ENCODE measurements at regions not wholly inside any gene's neighbourhood (a gene's known extent, or its start where the extent isn't known, plus 50 kb on each side); places are given as distances from the start of the nearest gene placed in this dataset.

GRCh38 chr5:98516701-98517100 lies 256.8 kb upstream of the RGMB start:
- TF ChIP-seq ZFX (IDR thresholded peaks at IDR 0.05) (no peak), CTCF (conservative IDR thresholded peaks at IDR 0.05) (no peak)
- no peak overlapping the region for H3K27ac ChIP-seq

DNA sequence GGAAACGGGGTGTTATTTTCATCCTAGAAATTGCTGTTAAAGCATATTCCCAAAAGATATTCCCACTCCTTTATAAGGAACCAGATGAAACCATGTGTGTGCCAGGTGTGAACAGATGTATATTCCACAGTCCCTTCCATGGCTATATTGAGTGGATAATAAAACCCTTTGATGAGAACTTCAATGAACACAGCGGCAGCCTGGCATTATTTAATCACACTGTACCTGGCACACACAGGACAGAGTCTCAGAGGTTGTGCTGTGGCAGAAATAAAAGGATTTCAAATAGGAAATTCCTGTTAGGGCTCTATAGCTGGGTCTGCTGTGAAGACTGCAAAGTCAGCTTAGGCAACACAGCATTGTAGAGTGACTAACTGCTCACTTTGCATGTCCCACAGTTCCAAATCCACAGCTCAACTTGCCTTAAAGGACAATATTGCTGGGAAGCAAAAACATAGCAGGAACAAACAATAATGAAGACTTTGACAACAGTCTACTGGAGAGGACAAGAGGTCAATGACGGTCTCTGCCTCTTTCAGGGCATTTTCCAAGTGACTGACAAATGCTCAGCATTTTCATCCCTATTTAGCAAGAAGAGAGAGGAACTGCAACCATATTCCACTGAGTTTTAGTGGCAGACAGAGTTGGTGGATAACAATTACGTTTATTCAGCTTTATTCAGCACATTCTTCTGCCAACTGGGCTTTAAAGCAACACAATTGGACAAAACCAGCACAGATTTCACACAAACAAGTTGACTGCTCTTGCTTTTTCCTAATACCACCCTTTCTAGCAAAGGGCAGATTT lies 255.7 kb upstream of the RGMB start:
- TF ChIP-seq ZFX (IDR thresholded peaks at IDR 0.05) (no peak), CTCF (conservative IDR thresholded peaks at IDR 0.05) (no peak)
- no peak overlapping the region for H3K27ac ChIP-seq

DNA sequence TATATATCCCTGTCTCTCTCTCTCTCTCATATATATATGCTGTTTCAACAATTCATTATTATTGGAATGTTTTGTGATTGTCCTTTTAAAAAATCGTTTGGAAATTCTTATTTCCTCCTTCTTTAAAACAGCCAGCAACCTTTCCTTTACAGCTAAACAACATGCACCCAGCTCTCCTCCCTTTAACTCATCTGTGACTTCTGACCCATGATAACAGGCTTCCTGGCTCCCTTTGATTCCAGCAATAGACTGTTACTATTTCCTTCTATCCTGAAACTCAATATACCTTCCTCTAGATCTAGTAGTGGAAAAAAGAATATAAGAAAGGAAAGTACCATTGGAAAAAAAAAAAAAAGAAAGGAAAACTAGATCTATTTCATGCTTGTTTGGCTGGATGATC lies 254.7 kb upstream of the RGMB start:
- no peak overlapping the region for H3K27ac ChIP-seq
- TF ChIP-seq CTCF (conservative IDR thresholded peaks at IDR 0.05) (no peak), ZFX (IDR thresholded peaks at IDR 0.05) (no peak)

DNA sequence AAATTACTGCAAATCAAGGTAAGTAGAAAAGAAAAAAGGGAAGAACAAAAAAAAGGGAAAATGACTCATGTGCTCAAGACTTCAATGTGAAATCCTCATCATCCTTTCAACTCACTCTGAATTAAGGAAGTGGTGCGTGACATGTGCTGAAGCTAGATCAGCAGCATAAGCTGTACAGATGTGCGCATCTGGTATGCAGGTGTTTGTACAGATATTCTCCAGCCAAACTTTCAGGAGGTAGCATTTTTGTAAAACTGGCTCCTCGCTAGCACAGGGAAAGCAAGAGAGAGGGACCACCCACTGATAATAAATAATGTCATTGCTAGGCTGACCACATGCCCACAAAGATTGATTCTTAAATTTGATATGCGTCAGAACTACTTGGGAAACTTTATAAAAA lies 253.9 kb upstream of the RGMB start:
- TF ChIP-seq ZFX (IDR thresholded peaks at IDR 0.05) (no peak), CTCF (conservative IDR thresholded peaks at IDR 0.05) (no peak)
- H3K27ac ChIP-seq: no peak overlapping the region

GRCh38 chr5:98521821-98522220 lies 251.6 kb upstream of the RGMB start:
- H3K27ac ChIP-seq: no peak overlapping the region
- TF ChIP-seq CTCF (conservative IDR thresholded peaks at IDR 0.05): no peak
- TF ChIP-seq ZFX (IDR thresholded peaks at IDR 0.05): no peak

DNA sequence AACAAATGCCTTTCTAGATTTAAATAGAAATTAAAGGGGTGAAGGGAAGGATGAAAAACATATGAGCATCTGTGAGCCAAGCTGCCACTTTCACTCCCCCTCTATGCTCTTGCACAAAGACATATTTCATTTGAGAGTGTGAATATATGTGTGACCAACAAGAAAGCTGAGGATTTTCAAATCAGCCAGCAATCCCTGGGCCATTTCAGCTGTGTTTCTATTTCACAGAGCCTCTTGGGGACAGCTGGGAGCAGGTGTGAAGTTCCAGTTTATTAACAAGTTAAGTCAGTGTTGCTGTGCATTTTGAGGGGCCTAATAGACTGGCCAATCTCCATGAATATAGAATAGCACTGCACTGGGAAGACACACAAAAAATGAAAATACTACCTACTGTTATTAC lies 248.7 kb upstream of the RGMB start:
- H3K27ac ChIP-seq: no peak overlapping the region
- no peak for TF ChIP-seq CTCF (conservative IDR thresholded peaks at IDR 0.05)
- TF ChIP-seq ZFX (IDR thresholded peaks at IDR 0.05): no peak

DNA sequence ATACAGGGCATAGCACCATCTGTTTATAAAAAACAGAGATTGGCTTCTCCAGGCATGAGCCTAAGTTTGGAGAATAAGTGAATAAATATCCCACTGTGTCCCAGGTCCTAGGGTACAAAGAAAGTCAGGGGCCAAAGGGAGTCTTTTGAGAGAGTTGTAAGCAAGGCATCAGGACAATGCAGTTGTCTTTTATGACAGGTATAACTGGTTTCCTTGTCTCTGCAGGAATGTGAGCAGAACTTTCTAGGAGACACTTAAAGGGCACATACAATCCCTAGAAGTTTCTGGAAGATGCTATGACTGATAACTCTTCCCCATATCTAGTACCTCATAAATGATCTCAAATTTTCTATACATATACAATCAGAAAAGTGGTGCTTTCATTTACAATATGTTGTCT lies 245.6 kb upstream of the RGMB start:
- no peak for TF ChIP-seq CTCF (conservative IDR thresholded peaks at IDR 0.05)
- TF ChIP-seq ZFX (IDR thresholded peaks at IDR 0.05): no peak
- H3K27ac ChIP-seq: no peak overlapping the region

All from C4-2B (cell line).